Neural cell (in vitro differentiated cells): ENCODE measurements at regions not wholly inside any gene's neighbourhood (a gene's known extent, or its start where the extent isn't known, plus 50 kb on each side); places are given as distances from the start of the nearest gene placed in this dataset.

Source experiments
- H2AFZ ChIP-seq: fragments of 200-600, 300-800 bp; sonication (generic), shearing (Covaris generic); 2 replicates; pipeline ENCODE4 v1.6.0; 2014; ENCODE audit warnings: low read depth, mild to moderate bottlenecking, antibody characterized with exemption, low read length, moderate library complexity
- H3F3A ChIP-seq: fragments of 200-600 bp; shearing (Covaris generic); 2 replicates; pipeline ENCODE4 v1.6.1; 2016; ENCODE audit warnings: mild to moderate bottlenecking, moderate library complexity, mixed read lengths, antibody characterized with exemption, low read length; ENCODE audit not compliant: insufficient read depth, poor library complexity, severe bottlenecking
- H3K27ac ChIP-seq: fragments of 200-600, 300-800 bp; sonication (generic), shearing (Covaris generic); 2 replicates; pipeline ENCODE4 v1.5.1; 2014; ENCODE audit warnings: mild to moderate bottlenecking, low read length, moderate library complexity
- H3K27me3 ChIP-seq: fragments of 300-800, 200-600 bp; sonication (generic), shearing (Covaris generic); 2 replicates; pipeline ENCODE4 v1.6.0; 2014; ENCODE audit warnings: mild to moderate bottlenecking, low read depth, low read length, moderate library complexity; ENCODE audit not compliant: insufficient read depth
- H3K36me3 ChIP-seq: fragments of 300-800, 200-600 bp; sonication (generic), shearing (Covaris generic); 2 replicates; pipeline ENCODE4 v1.5.1; 2014; ENCODE audit warnings: mild to moderate bottlenecking, antibody characterized with exemption, low read length, moderate library complexity; ENCODE audit not compliant: insufficient read depth
- H3K4me2 ChIP-seq: fragments of 300-800, 200-600 bp; sonication (generic), shearing (Covaris generic); 2 replicates; pipeline ENCODE4 v1.6.0; 2014; ENCODE audit warnings: mild to moderate bottlenecking, low read length
- H3K4me3 ChIP-seq: fragments of 300-800, 200-600 bp; sonication (generic), shearing (Covaris generic); 2 replicates; pipeline ENCODE4 v1.5.1; 2014; ENCODE audit warnings: mild to moderate bottlenecking, low read length, moderate library complexity
- H3K79me2 ChIP-seq: fragments of 200-600 bp; shearing (Covaris generic); replicated peaks from 2 replicates; pipeline ENCODE4 v1.6.0; 2014; ENCODE audit warnings: mild to moderate bottlenecking, low read length, moderate library complexity; ENCODE audit not compliant: insufficient read depth
- H3K9ac ChIP-seq: fragments of 300-800, 200-600 bp; sonication (generic), shearing (Covaris generic); 2 replicates; pipeline ENCODE4 v1.6.1; 2016; ENCODE audit warnings: mild to moderate bottlenecking, low read length, mixed read lengths
- H3K9me2 ChIP-seq: fragments of 200-600 bp; shearing (Covaris generic); 2 replicates; pipeline ENCODE4 v1.6.1; 2016; ENCODE audit warnings: mild to moderate bottlenecking, low read length, mixed read lengths; ENCODE audit not compliant: insufficient read depth
- H3K9me3 ChIP-seq: fragments of 200-600, 300-800 bp; sonication (generic), shearing (Covaris generic); 2 replicates; pipeline ENCODE4 v1.6.1; 2016; ENCODE audit warnings: mild to moderate bottlenecking, mixed run types, low read length, moderate library complexity, mixed read lengths
- H4K20me1 ChIP-seq: fragments of 200-600 bp; shearing (Covaris generic); 2 replicates; pipeline ENCODE4 v1.6.1; 2016; ENCODE audit warnings: mild to moderate bottlenecking, mixed run types; ENCODE audit not compliant: insufficient read depth
- CTCF ChIP-seq: fragments of 450-650 bp; IDR thresholded peaks from 2 replicates; pipeline ENCODE4 v1.5.1; 2014; ENCODE audit warnings: antibody characterized with exemption, mild to moderate bottlenecking, moderate library complexity; ENCODE audit not compliant: poor library complexity, severe bottlenecking
- EP300 ChIP-seq: fragments of 450-650 bp; conservative IDR thresholded peaks from 2 replicates; pipeline ENCODE4 v1.6.1; 2014; ENCODE audit warnings: antibody characterized with exemption, mild to moderate bottlenecking, moderate library complexity; ENCODE audit not compliant: poor library complexity, severe bottlenecking
- EZH2 ChIP-seq: fragments of 200-600, 300-800 bp; shearing (Covaris generic), sonication (generic); IDR thresholded peaks from 2 replicates; pipeline ENCODE4 v1.6.1; 2014; ENCODE audit warnings: antibody characterized with exemption, low read length, borderline replicate concordance, mild to moderate bottlenecking; ENCODE audit not compliant: insufficient read depth, poor library complexity, severe bottlenecking
- MXI1 ChIP-seq: fragments of 450-650 bp; conservative IDR thresholded peaks from 2 replicates; pipeline ENCODE4 v1.6.1; 2014; ENCODE audit warnings: antibody characterized with exemption, mild to moderate bottlenecking; ENCODE audit not compliant: poor library complexity, severe bottlenecking
- POLR2AphosphoS5 ChIP-seq: IDR thresholded peaks from 2 replicates; pipeline ENCODE4 v1.6.1; 2012
- RAD21 ChIP-seq: fragments of 450-650 bp; conservative IDR thresholded peaks from 2 replicates; pipeline ENCODE4 v1.6.1; 2014; ENCODE audit warnings: antibody characterized with exemption, mild to moderate bottlenecking, moderate library complexity
- REST ChIP-seq: IDR thresholded peaks from 2 replicates; pipeline ENCODE4 v1.6.1; 2012; ENCODE audit warnings: borderline replicate concordance
- SMC3 ChIP-seq: fragments of 450-650 bp; conservative IDR thresholded peaks from 2 replicates; pipeline ENCODE4 v1.6.1; 2014; ENCODE audit warnings: antibody characterized with exemption, mild to moderate bottlenecking, moderate library complexity; ENCODE audit not compliant: poor library complexity
- TAF1 ChIP-seq: IDR thresholded peaks from 2 replicates; pipeline ENCODE4 v1.6.1; 2012; ENCODE audit warnings: low read depth

- no peaks in the 10 kb centered on the region for H3F3A ChIP-seq
- H3K9ac ChIP-seq, result no peak overlapping the region
- no peaks in the 10 kb centered on the region for H3K79me2 ChIP-seq
- no peak overlapping the region for H3K4me3 ChIP-seq
- H2AFZ ChIP-seq, result no peak overlapping the region
- H4K20me1 ChIP-seq, result no peaks in the 10 kb centered on the region
- H3K9me2 ChIP-seq, result no peaks in the 10 kb centered on the region
- no peaks in the 10 kb centered on the region for H3K9me3 ChIP-seq
- no peak overlapping the region for H3K4me2 ChIP-seq
- TF ChIP-seq REST (no peak), MXI1 (no peak), CTCF (no peak), EZH2 (no peak), RAD21 (no peak), SMC3 (no peak), POLR2AphosphoS5 (no peak), TAF1 (no peak), EP300 (no peak)
- H3K36me3 ChIP-seq, result no peaks in the 10 kb centered on the region
- no peaks in the 10 kb centered on the region for H3K27me3 ChIP-seq
- H3K27ac ChIP-seq, result no peak overlapping the region
These were observed 130.1 kb downstream of the ADAM29 start for GRCh38 chr4:175048111-175048784.

- Histone ChIP-seq H3K27me3 (no peaks in the 10 kb centered on the region), H3K4me3 (no peak overlapping the region), H3K36me3 (no peaks in the 10 kb centered on the region), H3K9me2 (no peaks in the 10 kb centered on the region), H3K27ac (no peak overlapping the region), H3K9me3 (no peaks in the 10 kb centered on the region), H2AFZ (no peak overlapping the region), H4K20me1 (no peaks in the 10 kb centered on the region), H3K9ac (no peak overlapping the region), H3K79me2 (no peaks in the 10 kb centered on the region), H3K4me2 (no peak overlapping the region), H3F3A (no peaks in the 10 kb centered on the region)
- TF ChIP-seq RAD21 (no peak), SMC3 (no peak), REST (no peak), EP300 (no peak), EZH2 (no peak), POLR2AphosphoS5 (no peak), MXI1 (no peak), TAF1 (no peak), CTCF (no peak)
These were observed 130.7 kb downstream of the ADAM29 start for GRCh38 chr4:175048906-175049305.
